KOPT-K1 (cell line): ENCODE measurements at regions not wholly inside any gene's neighbourhood (a gene's known extent, or its start where the extent isn't known, plus 50 kb on each side); places are given as distances from the start of the nearest gene placed in this dataset.
"Not testable (repeated sequence)": the region's sequence is repeated elsewhere in the genome, so short reads cannot be mapped to it uniquely, and the experiment has no call there.

Source experiments
- H3K27ac ChIP-seq: fragments of 200-600 bp; sonication (generic); 2 replicates; pipeline ENCODE4 v1.5.1; 2016; ENCODE audit warnings: antibody characterized with exemption, mild to moderate bottlenecking, low read depth, low read length; ENCODE audit not compliant: poor library complexity, severe bottlenecking
- H3K36me3 ChIP-seq: fragments of 200-600 bp; sonication (generic); 2 replicates; pipeline ENCODE4 v1.5.1; 2017; ENCODE audit warnings: antibody characterized with exemption, mild to moderate bottlenecking, low read length, moderate library complexity; ENCODE audit not compliant: insufficient read depth
- H3K9me3 ChIP-seq: fragments of 200-600 bp; sonication (generic); 2 replicates; pipeline ENCODE4 v1.5.1; 2017; ENCODE audit warnings: antibody characterized with exemption, low read length, mild to moderate bottlenecking; ENCODE audit not compliant: insufficient read depth, poor library complexity, severe bottlenecking

DNA sequence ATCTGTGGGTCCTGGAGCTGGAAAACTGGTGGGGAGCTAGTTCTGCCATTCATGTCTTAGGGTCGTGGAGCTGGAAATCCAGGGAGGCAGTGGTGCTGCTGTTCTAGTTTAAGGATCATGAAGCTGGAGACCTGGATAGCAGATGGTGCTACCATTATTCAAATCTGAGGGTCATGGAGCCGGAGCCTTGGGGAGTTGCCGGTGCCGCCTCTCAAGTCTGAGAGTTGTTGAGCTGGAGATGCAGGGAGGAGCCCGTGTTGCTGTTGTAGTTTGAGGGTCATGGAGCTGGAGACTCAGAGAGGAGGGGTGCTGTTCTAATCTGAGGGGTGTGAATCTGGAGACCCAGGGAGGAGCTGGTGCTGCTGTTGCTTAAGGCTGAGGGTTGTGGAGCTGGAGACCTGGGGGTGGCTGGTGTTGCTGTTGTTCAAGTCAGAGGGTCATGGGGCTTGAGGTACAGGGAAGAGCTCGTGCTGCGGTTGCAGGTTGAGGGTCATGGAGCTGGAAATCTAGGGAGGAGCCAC is 86.0 kb upstream of the ZNF479 start:
- Histone ChIP-seq H3K36me3 (no peaks in the 10 kb centered on the region), H3K9me3 (peaks cover 60% of the 10 kb centered on the region), H3K27ac (no peak overlapping the region)

DNA sequence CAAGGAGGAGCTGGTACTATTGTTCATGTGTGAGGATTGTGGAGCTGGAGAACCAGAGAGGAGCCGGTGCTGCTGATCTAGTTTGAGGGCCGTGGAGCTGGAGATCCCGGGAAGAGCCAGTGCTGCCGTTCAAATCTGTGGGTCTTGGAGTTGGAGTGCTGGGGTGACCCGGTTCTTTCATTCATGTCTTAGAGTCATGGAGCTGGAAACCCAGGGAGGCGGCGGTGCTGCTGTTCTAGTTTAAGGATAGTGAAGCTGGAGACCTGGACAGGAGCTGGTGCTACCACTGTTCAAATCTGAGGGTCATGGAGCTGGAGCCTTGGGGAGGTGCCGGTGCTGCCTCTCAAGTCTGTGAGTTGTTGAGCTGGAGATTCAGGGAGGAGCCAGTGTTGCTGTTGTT is 88.5 kb upstream of the ZNF479 start:
- H3K27ac ChIP-seq = no peak overlapping the region
- no peaks in the 10 kb centered on the region for H3K36me3 ChIP-seq
- peaks cover 56% of the 10 kb centered on the region for H3K9me3 ChIP-seq

DNA sequence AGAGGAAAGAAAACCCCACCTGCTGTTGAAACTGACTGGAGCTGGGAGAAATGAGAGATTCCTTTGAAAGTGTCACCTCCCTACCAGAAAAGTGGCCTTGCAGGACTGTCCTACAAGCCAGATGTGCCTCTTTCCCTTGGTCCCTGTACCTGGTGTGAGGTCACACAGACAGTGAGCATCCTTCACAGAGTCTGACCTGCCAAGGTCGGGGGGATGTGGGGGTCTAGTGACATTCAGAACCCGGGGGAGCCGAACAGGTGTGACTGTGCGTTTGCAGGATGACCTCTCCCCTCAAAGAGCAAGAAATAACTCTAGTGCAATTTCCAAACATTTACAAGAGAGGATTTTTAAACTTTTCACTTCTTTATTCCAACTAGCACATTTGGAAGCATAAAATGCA is 93.4 kb upstream of the ZNF479 start:
- H3K36me3 ChIP-seq = no peaks in the 10 kb centered on the region
- H3K9me3 ChIP-seq = peaks cover 36% of the 10 kb centered on the region
- no peak overlapping the region for H3K27ac ChIP-seq

- H3K9me3 ChIP-seq = peaks cover 69% of the 10 kb centered on the region
- not testable (repeated sequence) for H3K36me3 ChIP-seq, H3K27ac ChIP-seq
Observed at GRCh38 chr7:57241236-57241635, 109.0 kb upstream of the ZNF479 start.

- H3K36me3 ChIP-seq, H3K27ac ChIP-seq: not testable (repeated sequence)
- peaks cover 66% of the 10 kb centered on the region for H3K9me3 ChIP-seq
Observed at GRCh38 chr7:57243551-57243950, 111.3 kb upstream of the ZNF479 start.

- H3K9me3 ChIP-seq = peaks cover 57% of the 10 kb centered on the region
- not testable (repeated sequence) for H3K27ac ChIP-seq, H3K36me3 ChIP-seq
Observed at GRCh38 chr7:57244345-57244980, 112.2 kb upstream of the ZNF479 start.

GRCh38 chr7:57245206-57245605 is 113.0 kb upstream of the ZNF479 start:
- peaks cover 53% of the 10 kb centered on the region for H3K9me3 ChIP-seq
- H3K36me3 ChIP-seq = no peaks in the 10 kb centered on the region
- H3K27ac ChIP-seq = no peak overlapping the region

- peaks cover 30% of the 10 kb centered on the region for H3K9me3 ChIP-seq
- no peak overlapping the region for H3K27ac ChIP-seq
- H3K36me3 ChIP-seq = no peaks in the 10 kb centered on the region
Observed at GRCh38 chr7:57250801-57251200, 118.6 kb upstream of the ZNF479 start.

DNA sequence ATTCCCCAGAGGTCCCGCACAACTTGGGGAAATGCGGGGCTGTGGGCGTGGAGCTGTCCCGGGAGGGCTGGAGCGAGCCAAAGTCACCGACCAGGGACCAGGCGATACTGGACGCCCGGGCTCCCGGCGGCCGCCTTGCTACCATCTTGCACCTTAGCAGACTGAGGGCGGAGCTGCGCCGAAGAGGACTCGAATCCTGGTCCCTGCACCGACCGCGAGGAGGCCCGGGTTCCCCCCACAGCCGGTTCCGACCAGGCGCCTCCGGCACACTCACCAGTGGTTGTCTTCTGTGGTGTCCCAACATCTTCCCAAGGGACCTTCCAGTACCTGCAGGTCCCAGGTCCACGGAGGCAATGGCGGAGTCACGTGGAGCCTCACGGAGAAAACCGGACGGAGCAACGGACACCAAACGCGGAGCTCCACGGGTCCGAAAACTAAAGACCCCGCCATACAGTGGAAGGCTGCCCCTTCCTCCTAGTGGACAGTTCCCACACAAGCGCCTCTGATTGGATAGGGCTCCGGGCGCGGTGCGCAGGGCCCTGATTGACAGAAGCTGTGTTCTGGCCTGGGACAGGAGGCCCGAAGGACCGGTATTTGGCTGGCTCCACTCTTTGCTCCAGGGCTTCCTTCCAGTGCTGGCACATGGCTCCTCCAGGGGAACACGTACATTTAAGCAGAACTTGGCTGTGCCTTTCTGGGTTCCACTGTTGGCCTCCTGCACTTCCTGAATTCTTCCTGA is 124.6 kb upstream of the ZNF479 start:
- H3K9me3 ChIP-seq = peaks cover 28% of the 10 kb centered on the region
- H3K36me3 ChIP-seq = no peaks in the 10 kb centered on the region
- no peak overlapping the region for H3K27ac ChIP-seq

GRCh38 chr7:57274535-57275283 is 142.5 kb upstream of the ZNF479 start:
- H3K36me3 ChIP-seq = no peaks in the 10 kb centered on the region
- H3K9me3 ChIP-seq = peaks cover 83% of the 10 kb centered on the region

DNA sequence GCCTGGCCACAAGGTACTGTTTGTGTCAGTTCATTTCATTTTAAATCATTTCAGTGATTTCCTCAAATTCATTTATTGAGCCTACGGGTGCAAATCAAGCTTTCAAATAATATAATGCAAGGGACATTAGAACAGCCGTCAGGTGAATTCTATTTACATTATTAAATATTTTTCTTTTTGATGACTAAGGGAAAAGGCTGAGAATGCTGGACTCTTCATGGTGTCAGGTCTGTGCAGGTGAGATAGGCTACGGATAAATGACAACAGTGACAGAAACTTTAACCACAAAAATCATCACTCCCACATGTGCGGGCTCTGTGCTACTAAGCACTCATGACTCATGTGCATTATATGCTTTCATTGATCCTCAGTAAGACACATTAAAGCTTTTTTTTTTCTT is 149.2 kb upstream of the ZNF716 start:
- Histone ChIP-seq H3K9me3 (peaks cover 30% of the 10 kb centered on the region), H3K36me3 (no peaks in the 10 kb centered on the region), H3K27ac (no peak overlapping the region)

More at GRCh38 chr7:57274535-57275283, 142.5 kb upstream of the ZNF479 start:
- no peak overlapping the region for H3K27ac ChIP-seq

GRCh38 chr7:57305192-57305748 is 144.7 kb upstream of the ZNF716 start:
- Histone ChIP-seq H3K36me3 (no peaks in the 10 kb centered on the region), H3K27ac (no peak overlapping the region), H3K9me3 (peaks cover 37% of the 10 kb centered on the region)

DNA sequence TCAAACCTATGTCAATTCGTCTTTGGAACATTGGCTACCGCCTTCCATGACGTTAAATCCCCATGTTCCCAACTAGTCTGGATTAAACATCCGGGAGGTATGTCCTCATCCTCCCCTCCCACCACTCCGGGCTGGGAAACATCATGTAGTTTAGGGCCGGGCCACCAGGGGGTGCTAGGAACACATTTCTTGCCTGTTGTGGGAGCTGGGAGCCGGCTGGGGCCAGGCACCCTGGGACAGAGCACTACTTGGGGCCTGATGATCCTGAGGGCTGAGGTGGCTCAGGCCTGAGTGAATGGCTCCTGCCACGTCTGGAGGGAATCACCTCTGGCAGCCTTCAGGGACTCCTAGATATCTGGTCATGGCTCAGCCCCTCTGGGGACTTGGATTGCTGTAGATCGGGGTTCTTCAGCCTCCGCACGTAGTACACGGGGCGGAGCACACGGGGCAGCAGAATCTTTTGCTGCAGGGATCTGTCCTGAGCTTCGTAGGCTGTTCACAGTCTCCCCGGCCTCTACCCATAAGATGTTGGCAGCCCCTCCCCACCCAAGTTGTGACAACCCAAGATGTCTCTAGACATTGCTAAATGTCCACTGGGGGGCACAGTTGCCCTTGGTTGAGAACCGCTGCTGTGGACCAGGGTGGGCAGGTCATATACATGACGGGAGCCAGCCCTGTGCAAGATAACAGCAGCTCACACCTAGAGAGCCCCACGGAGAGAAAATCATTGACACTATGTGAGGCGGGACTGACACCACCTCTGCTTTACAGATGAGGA is 141.2 kb upstream of the ZNF716 start:
- Histone ChIP-seq H3K36me3 (no peaks in the 10 kb centered on the region), H3K27ac (no peak overlapping the region), H3K9me3 (peaks cover 57% of the 10 kb centered on the region)

DNA sequence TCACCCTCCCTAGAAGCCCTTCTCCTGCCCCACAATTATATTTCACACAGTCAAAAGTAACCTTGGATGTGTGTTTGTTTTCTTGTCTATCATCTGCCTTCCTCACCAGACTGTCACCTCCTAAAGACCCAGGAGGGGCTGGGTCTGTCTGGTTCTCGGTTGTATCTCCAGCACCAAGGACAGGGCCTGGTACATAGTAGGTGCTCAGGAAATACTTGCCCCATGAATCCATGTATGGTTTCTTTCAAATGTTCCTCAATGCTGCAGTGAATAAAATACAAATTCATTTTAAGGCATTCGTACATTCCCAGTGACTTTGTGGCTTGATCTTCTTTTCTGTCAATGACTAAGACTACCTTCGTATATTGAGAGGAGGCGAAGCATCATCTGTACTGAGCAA is 122.9 kb upstream of the ZNF716 start:
- H3K27ac ChIP-seq = no peak overlapping the region
- no peaks in the 10 kb centered on the region for H3K36me3 ChIP-seq
- H3K9me3 ChIP-seq = peaks cover 50% of the 10 kb centered on the region
